Spleen (tissue), 3 donors: ENCODE measurements at regions not wholly inside any gene's neighbourhood (a gene's known extent, or its start where the extent isn't known, plus 50 kb on each side); places are given as distances from the start of the nearest gene placed in this dataset.

Experiments used
- POLR2A ChIP-seq, 3 donors: fragments of 450-650 bp; IDR thresholded peaks; one replicate each; pipeline ENCODE4 v1.5.1; 2017; ENCODE audit warnings: antibody characterized with exemption in 3 of 3, mild to moderate bottlenecking in 1 of 3
- POLR2AphosphoS5 ChIP-seq, 3 donors: sonication (generic); formaldehyde crosslinking; IDR thresholded peaks; one replicate each; pipeline ENCODE4 v1.5.1; 2017; ENCODE audit warnings: antibody characterized with exemption in 3 of 3

GRCh38 chr2:185291035-185291647 lies 447.5 kb upstream of the FSIP2 start:
- TF ChIP-seq POLR2AphosphoS5 (IDR thresholded peaks at IDR 0.05) (no peak), POLR2A (IDR thresholded peaks at IDR 0.05) (no peak)
